ENCODE measurements at regions not wholly inside any gene's neighbourhood (a gene's known extent, or its start where the extent isn't known, plus 50 kb on each side); places are given as distances from the start of the nearest gene placed in this dataset.

GRCh38 chr15:93399121-93399520 lies 310.1 kb upstream of the RGMA start:
- DNase-seq (no peak), ATAC-seq (ENCODE audit: low read depth) (no peak)
- H3K4me2 ChIP-seq (ENCODE audit: low read depth, low read length) = no peak overlapping the region
- no peak overlapping the region for H2AFZ ChIP-seq (replicated peaks; ENCODE audit: low read length, poor library complexity)
- POLR2A ChIA-PET (ENCODE audit: unreplicated experiment) = no interaction called here
- H3K4me1 ChIP-seq (ENCODE audit: control insufficient read depth, insufficient read depth, low read length) = no peaks in the 10 kb centered on the region
- no peaks in the 10 kb centered on the region for H3K79me1 ChIP-seq (ENCODE audit: low read depth in 1 of 2, low read length in 2 of 2)
- dilution Hi-C loops (cut with HindIII; ENCODE audit: low sequenced_read_pairs, unreplicated experiment) = no loop called here
- H3K27me3 ChIP-seq (ENCODE audit: control insufficient read depth, insufficient read depth, low read length) = no peaks in the 10 kb centered on the region
- no peak overlapping the region for H3K23ac ChIP-seq (ENCODE audit: low read depth, low read length)
- no peak overlapping the region for H3K14ac ChIP-seq (replicated peaks; ENCODE audit: low read depth, low read length)
- no peak overlapping the region for H2BK5ac ChIP-seq (ENCODE audit: low read depth, low read length, poor library complexity, severe bottlenecking)
- no peaks in the 10 kb centered on the region for H4K20me1 ChIP-seq (ENCODE audit: insufficient read depth, low read length)
- CTCF ChIA-PET = no interaction called here
- H3K9me1 ChIP-seq (ENCODE audit: insufficient read depth, low read length) = no peaks in the 10 kb centered on the region
- no peaks in the 10 kb centered on the region for H3K36me3 ChIP-seq (ENCODE audit: control insufficient read depth, insufficient read depth, low read length)
- no peak overlapping the region for H2AK9ac ChIP-seq (replicated peaks; ENCODE audit: low read depth, low read length, poor library complexity)
- H4K91ac ChIP-seq (ENCODE audit: insufficient read depth, low read depth, low read length) = no peak overlapping the region
- H3K56ac ChIP-seq (ENCODE audit: extremely low read depth, insufficient read depth, low read length) = no peak overlapping the region
- no peak overlapping the region for H3K4me3 ChIP-seq (ENCODE audit: insufficient read depth, low read depth, low read length)
- in situ Hi-C loops (cut with MboI; ENCODE audit: low sequenced_read_pairs) = no loop called here
- H4K8ac ChIP-seq (ENCODE audit: low read depth in 2 of 2, low read length in 2 of 2) = no peak overlapping the region
- intact Hi-C loops (cut with micrococcal nuclease) = no loop called here
- WGBS, 2 experiments (ENCODE audit: extremely low coverage in 2 of 2, insufficient read length in 1 of 2) = no CpG with 5 or more reads among the region's 3 CpGs
- no peak overlapping the region for H2BK15ac ChIP-seq (ENCODE audit: low read depth, low read length)
- H2BK120ac ChIP-seq (ENCODE audit: low read depth, low read length) = no peak overlapping the region
- no peak overlapping the region for H3K4ac ChIP-seq (ENCODE audit: low read depth, low read length)
- no peak overlapping the region for H3K18ac ChIP-seq (ENCODE audit: low read depth, low read length)
- H2BK20ac ChIP-seq (ENCODE audit: low read depth, low read length) = no peak overlapping the region
- peaks cover 10% of the 10 kb centered on the region for H3K9me3 ChIP-seq (ENCODE audit: control insufficient read depth, insufficient read depth, low read length)
- BruUV-seq (replicated peaks) = no TSS peak
- no peak overlapping the region for H3K27ac ChIP-seq (ENCODE audit: insufficient read depth, low read length)
- no peak overlapping the region for H4K5ac ChIP-seq (ENCODE audit: low read depth, low read length)
- TF ChIP-seq BHLHE40 (IDR thresholded peaks at IDR 0.05; ENCODE audit: low read depth, low read length) = no peak
- no peak for TF ChIP-seq MXI1 (IDR thresholded peaks at IDR 0.05; ENCODE audit: borderline replicate concordance, low read depth, low read length)
- no peak for TF ChIP-seq MAFK (IDR thresholded peaks at IDR 0.05; ENCODE audit: low read depth, low read length)
- TF ChIP-seq, protein P1, sequence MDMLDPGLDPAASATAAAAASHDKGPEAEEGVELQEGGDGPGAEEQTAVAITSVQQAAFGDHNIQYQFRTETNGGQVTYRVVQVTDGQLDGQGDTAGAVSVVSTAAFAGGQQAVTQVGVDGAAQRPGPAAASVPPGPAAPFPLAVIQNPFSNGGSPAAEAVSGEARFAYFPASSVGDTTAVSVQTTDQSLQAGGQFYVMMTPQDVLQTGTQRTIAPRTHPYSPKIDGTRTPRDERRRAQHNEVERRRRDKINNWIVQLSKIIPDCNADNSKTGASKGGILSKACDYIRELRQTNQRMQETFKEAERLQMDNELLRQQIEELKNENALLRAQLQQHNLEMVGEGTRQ (IDR thresholded peaks at IDR 0.05; ENCODE audit: low read depth, low read length) = no peak
- no peak for TF ChIP-seq RAD21 (IDR thresholded peaks at IDR 0.05; ENCODE audit: low read length)
- no peak for TF ChIP-seq MAZ (IDR thresholded peaks at IDR 0.05; ENCODE audit: borderline replicate concordance, low read depth, low read length)
- no peak for TF ChIP-seq ELK1 (IDR thresholded peaks at IDR 0.05; ENCODE audit: borderline replicate concordance, low read depth, low read length)
- no peak for TF ChIP-seq POLR2A (IDR thresholded peaks at IDR 0.05; ENCODE audit: low read depth, low read length)
- TF ChIP-seq CEBPB (IDR thresholded peaks at IDR 0.05; ENCODE audit: low read depth, low read length) = no peak
- TF ChIP-seq RCOR1 (IDR thresholded peaks at IDR 0.05; ENCODE audit: insufficient replicate concordance, low read length) = no peak
- no peak for TF ChIP-seq CHD1 (IDR thresholded peaks at IDR 0.05; ENCODE audit: low read depth, low read length)
- no peak overlapping the region for H3K9ac ChIP-seq (ENCODE audit: low read depth, low read length)
- no peak overlapping the region for H2AK5ac ChIP-seq (ENCODE audit: low read depth, low read length)
